ENCODE measurements at regions not wholly inside any gene's neighbourhood (a gene's known extent, or its start where the extent isn't known, plus 50 kb on each side); places are given as distances from the start of the nearest gene placed in this dataset.
"Not testable (repeated sequence)": the region's sequence is repeated elsewhere in the genome, so short reads cannot be mapped to it uniquely, and the experiment has no call there.

DNA sequence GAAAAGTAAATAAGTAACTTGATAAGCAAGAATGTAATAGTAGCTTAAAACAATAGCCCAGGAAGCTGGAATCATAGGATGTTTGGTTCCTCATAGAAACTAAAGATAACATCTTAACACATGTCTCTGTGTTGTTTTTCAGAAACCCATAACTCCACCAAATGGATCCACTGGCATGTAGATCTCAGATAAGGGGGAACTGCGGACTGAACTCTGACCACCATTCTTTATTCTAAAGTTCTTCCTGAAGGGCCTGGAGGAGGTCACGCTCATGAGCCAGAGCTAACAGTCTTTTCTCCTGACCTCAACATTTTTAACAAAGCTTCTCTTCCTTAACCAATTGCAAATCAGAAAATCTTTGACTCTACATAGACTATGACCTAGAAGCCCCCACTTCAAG, 101.9 kb downstream of the SOX14 start:
- DNase-seq: no peak
- H3K9me3 Mint-ChIP-seq: peaks cover 36% of the 10 kb centered on the region

GRCh38 chr3:137866933-137867332, 102.8 kb downstream of the SOX14 start:
- TF ChIP-seq, protein P1, sequence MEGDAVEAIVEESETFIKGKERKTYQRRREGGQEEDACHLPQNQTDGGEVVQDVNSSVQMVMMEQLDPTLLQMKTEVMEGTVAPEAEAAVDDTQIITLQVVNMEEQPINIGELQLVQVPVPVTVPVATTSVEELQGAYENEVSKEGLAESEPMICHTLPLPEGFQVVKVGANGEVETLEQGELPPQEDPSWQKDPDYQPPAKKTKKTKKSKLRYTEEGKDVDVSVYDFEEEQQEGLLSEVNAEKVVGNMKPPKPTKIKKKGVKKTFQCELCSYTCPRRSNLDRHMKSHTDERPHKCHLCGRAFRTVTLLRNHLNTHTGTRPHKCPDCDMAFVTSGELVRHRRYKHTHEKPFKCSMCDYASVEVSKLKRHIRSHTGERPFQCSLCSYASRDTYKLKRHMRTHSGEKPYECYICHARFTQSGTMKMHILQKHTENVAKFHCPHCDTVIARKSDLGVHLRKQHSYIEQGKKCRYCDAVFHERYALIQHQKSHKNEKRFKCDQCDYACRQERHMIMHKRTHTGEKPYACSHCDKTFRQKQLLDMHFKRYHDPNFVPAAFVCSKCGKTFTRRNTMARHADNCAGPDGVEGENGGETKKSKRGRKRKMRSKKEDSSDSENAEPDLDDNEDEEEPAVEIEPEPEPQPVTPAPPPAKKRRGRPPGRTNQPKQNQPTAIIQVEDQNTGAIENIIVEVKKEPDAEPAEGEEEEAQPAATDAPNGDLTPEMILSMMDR (IDR thresholded peaks at IDR 0.05): no peak
- Mint-ChIP-seq H3K27me3 (ENCODE audit: low read depth, poor library complexity) (peaks cover 6% of the 10 kb centered on the region), H3K4me1 (peaks cover 5% of the 10 kb centered on the region), H3K9me3 (peaks cover 46% of the 10 kb centered on the region), H3K27ac (no peak overlapping the region), H3K36me3 (ENCODE audit: low read depth) (peaks cover 12% of the 10 kb centered on the region), H3K4me3 (no peak overlapping the region)
- no peak for DNase-seq

More for the DNA sequence above, 101.9 kb downstream of the SOX14 start:
- Mint-ChIP-seq H3K27me3 (ENCODE audit: low read depth, poor library complexity) (peaks cover 6% of the 10 kb centered on the region), H3K36me3 (ENCODE audit: low read depth) (peaks cover 4% of the 10 kb centered on the region), H3K4me1 (peaks cover 5% of the 10 kb centered on the region), H3K4me3 (no peak overlapping the region), H3K27ac (peak overlapping the region; percentile 67)
- TF ChIP-seq, protein P1 (IDR thresholded peaks at IDR 0.05): no peak

DNA sequence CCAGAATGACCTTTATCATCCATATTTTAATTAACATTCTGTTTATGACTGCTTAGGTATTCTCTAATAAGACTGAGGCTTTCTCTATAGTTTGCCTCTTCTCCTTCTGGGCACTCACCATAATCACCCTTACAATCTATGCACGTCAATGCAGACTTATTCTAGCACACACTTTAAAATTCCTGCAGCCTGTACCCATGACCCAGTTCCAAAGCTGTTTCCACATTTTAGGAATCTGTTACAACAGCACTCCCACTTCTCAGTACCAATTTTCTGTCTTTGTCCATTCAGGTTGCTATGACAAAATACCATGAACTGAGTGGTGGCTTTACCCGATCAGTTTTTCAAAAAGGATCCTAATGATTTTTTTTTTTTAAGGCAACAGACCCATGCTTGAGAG, 103.5 kb downstream of the SOX14 start:
- Mint-ChIP-seq H3K27me3 (ENCODE audit: low read depth, poor library complexity) (peaks cover 6% of the 10 kb centered on the region), H3K4me3 (no peak overlapping the region), H3K9me3 (peaks cover 52% of the 10 kb centered on the region), H3K36me3 (ENCODE audit: low read depth) (peaks cover 13% of the 10 kb centered on the region), H3K27ac (no peak overlapping the region), H3K4me1 (peaks cover 5% of the 10 kb centered on the region)
- TF ChIP-seq, protein P1 (IDR thresholded peaks at IDR 0.05): no peak
- DNase-seq: no peak

- H3K27me3 Mint-ChIP-seq (ENCODE audit: low read depth, poor library complexity): peaks cover 2% of the 10 kb centered on the region
- peaks cover 13% of the 10 kb centered on the region for H3K36me3 Mint-ChIP-seq (ENCODE audit: low read depth)
- TF ChIP-seq, protein P1 (IDR thresholded peaks at IDR 0.05): no peak
- H3K4me3 Mint-ChIP-seq: no peak overlapping the region
- no peak overlapping the region for H3K27ac Mint-ChIP-seq
- no peak for DNase-seq
- H3K9me3 Mint-ChIP-seq: peaks cover 63% of the 10 kb centered on the region
- H3K4me1 Mint-ChIP-seq: peaks cover 5% of the 10 kb centered on the region
These were observed 104.9 kb downstream of the SOX14 start for GRCh38 chr3:137869022-137869421.

- not testable (repeated sequence) for H3K4me1 Mint-ChIP-seq; H3K4me3 Mint-ChIP-seq; H3K27ac Mint-ChIP-seq; DNase-seq; H3K27me3 Mint-ChIP-seq (ENCODE audit: low read depth, poor library complexity)
- peaks cover 13% of the 10 kb centered on the region for H3K36me3 Mint-ChIP-seq (ENCODE audit: low read depth)
- peaks cover 82% of the 10 kb centered on the region for H3K9me3 Mint-ChIP-seq
These were observed 108.5 kb downstream of the SOX14 start for GRCh38 chr3:137872589-137872988.

DNA sequence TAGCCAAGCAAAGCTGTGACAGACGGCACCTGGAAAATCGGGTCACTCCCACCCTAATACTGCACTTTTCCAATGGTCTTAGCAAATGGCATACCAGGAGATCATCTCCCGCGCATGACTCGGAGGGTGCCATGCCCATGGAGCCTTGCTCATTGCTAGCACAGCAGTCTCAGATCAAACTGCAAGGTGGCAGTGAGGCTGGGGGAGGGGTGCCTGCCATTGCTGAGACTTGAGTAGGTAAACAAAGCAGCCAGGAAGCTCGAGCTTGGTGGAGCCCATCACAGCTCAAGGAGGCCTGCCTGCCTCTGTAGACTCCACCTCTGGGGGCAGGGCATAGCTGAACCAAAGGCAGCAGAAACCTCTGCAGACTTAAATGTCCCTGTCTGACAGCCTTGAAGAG, 113.1 kb upstream of the CLDN18 start:
- not testable (repeated sequence) for H3K4me1 Mint-ChIP-seq; H3K27ac Mint-ChIP-seq; H3K36me3 Mint-ChIP-seq (ENCODE audit: low read depth); DNase-seq; H3K4me3 Mint-ChIP-seq; H3K27me3 Mint-ChIP-seq (ENCODE audit: low read depth, poor library complexity)
- peaks cover 11% of the 10 kb centered on the region for H3K9me3 Mint-ChIP-seq

GRCh38 chr3:137906985-137907649, 102.8 kb upstream of the CLDN18 start:
- no peaks in the 10 kb centered on the region for H3K36me3 Mint-ChIP-seq (ENCODE audit: low read depth)
- H3K4me3 Mint-ChIP-seq: no peak overlapping the region
- no peaks in the 10 kb centered on the region for H3K4me1 Mint-ChIP-seq
- DNase-seq: no peak
- H3K27me3 Mint-ChIP-seq (ENCODE audit: low read depth, poor library complexity): peaks cover 3% of the 10 kb centered on the region
- TF ChIP-seq, protein P1 (IDR thresholded peaks at IDR 0.05): no peak
- H3K9me3 Mint-ChIP-seq: peaks cover 38% of the 10 kb centered on the region
- no peak overlapping the region for H3K27ac Mint-ChIP-seq
